ENCODE measurements at regions not wholly inside any gene's neighbourhood (a gene's known extent, or its start where the extent isn't known, plus 50 kb on each side); places are given as distances from the start of the nearest gene placed in this dataset.

DNA sequence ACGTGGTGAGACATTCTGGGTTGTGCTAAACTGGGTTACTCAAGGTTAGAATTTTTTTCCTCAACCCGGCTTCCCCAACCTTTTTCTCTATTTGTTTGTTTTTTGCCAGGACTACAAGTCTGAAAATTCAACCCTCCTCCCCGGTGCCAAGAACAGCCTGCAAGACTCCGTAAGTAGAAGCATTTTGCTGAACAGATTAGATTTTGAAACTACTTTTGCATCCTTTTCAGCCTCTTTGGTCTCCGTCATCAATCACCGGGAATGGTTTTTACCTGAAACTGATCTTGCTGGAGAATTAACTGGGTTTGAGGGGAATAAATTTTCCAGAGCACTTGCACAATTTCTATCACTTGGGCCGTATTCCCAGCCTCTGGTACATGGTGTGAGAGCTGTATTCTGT is 501.2 kb upstream of the EEF2KMT start:
- H3K27ac ChIP-seq (ENCODE audit: extremely low read depth, low read depth, low read length): no peak overlapping the region
- H3K36me3 ChIP-seq (ENCODE audit: control insufficient read depth in 2 of 2, insufficient read depth in 1 of 2, low read length in 2 of 2): no peaks in the 10 kb centered on the region
- no peaks in the 10 kb centered on the region for H3K4me1 ChIP-seq (ENCODE audit: control insufficient read depth, insufficient read depth, low read length)
- POLR2A ChIA-PET: no interaction called here
- CTCF ChIA-PET: no interaction called here
- TF ChIP-seq, protein P1, sequence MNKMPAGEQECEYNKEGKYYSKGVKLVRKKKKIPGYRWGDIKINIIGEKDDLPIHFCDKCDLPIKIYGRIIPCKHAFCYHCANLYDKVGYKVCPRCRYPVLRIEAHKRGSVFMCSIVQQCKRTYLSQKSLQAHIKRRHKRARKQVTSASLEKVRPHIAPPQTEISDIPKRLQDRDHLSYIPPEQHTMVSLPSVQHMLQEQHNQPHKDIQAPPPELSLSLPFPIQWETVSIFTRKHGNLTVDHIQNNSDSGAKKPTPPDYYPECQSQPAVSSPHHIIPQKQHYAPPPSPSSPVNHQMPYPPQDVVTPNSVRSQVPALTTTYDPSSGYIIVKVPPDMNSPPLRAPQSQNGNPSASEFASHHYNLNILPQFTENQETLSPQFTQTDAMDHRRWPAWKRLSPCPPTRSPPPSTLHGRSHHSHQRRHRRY (tag by site-specific recombination; IDR thresholded peaks at IDR 0.05): no peak
- TF ChIP-seq, protein P2, sequence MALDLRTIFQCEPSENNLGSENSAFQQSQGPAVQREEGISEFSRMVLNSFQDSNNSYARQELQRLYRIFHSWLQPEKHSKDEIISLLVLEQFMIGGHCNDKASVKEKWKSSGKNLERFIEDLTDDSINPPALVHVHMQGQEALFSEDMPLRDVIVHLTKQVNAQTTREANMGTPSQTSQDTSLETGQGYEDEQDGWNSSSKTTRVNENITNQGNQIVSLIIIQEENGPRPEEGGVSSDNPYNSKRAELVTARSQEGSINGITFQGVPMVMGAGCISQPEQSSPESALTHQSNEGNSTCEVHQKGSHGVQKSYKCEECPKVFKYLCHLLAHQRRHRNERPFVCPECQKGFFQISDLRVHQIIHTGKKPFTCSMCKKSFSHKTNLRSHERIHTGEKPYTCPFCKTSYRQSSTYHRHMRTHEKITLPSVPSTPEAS (tag by site-specific recombination; IDR thresholded peaks at IDR 0.05): no peak
- TF ChIP-seq, protein P3, sequence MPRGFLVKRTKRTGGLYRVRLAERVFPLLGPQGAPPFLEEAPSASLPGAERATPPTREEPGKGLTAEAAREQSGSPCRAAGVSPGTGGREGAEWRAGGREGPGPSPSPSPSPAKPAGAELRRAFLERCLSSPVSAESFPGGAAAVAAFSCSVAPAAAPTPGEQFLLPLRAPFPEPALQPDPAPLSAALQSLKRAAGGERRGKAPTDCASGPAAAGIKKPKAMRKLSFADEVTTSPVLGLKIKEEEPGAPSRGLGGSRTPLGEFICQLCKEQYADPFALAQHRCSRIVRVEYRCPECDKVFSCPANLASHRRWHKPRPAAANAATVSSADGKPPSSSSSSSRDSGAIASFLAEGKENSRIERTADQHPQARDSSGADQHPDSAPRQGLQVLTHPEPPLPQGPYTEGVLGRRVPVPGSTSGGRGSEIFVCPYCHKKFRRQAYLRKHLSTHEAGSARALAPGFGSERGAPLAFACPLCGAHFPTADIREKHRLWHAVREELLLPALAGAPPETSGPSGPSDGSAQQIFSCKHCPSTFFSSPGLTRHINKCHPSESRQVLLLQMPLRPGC (tag by site-specific recombination; IDR thresholded peaks at IDR 0.05): no peak
- TF ChIP-seq SP7 (tag by site-specific recombination; IDR thresholded peaks at IDR 0.05): no peak
- no peak for TF ChIP-seq ZNF394 (tag by site-specific recombination; IDR thresholded peaks at IDR 0.05; ENCODE audit: borderline replicate concordance)
- no peak for TF ChIP-seq ZNF514 (tag by site-specific recombination; IDR thresholded peaks at IDR 0.05)
- TF ChIP-seq MYNN (tag by site-specific recombination; IDR thresholded peaks at IDR 0.05; ENCODE audit: borderline replicate concordance): no peak
- no peak for TF ChIP-seq ZBTB48 (tag by site-specific recombination; IDR thresholded peaks at IDR 0.05)
- TF ChIP-seq, protein P4, sequence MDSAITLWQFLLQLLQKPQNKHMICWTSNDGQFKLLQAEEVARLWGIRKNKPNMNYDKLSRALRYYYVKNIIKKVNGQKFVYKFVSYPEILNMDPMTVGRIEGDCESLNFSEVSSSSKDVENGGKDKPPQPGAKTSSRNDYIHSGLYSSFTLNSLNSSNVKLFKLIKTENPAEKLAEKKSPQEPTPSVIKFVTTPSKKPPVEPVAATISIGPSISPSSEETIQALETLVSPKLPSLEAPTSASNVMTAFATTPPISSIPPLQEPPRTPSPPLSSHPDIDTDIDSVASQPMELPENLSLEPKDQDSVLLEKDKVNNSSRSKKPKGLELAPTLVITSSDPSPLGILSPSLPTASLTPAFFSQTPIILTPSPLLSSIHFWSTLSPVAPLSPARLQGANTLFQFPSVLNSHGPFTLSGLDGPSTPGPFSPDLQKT (IDR thresholded peaks at IDR 0.05; ENCODE audit: borderline replicate concordance, low read depth, low read length): no peak
- TF ChIP-seq ZFP3 (tag by site-specific recombination; IDR thresholded peaks at IDR 0.05; ENCODE audit: low read depth): no peak
- TF ChIP-seq, protein P5, sequence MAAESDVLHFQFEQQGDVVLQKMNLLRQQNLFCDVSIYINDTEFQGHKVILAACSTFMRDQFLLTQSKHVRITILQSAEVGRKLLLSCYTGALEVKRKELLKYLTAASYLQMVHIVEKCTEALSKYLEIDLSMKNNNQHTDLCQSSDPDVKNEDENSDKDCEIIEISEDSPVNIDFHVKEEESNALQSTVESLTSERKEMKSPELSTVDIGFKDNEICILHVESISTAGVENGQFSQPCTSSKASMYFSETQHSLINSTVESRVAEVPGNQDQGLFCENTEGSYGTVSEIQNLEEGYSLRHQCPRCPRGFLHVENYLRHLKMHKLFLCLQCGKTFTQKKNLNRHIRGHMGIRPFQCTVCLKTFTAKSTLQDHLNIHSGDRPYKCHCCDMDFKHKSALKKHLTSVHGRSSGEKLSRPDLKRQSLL (tag by site-specific recombination; IDR thresholded peaks at IDR 0.05): no peak
- TF ChIP-seq ZNF311 (tag by site-specific recombination; IDR thresholded peaks at IDR 0.05; ENCODE audit: borderline replicate concordance): no peak
- no peak for TF ChIP-seq ZNF596 (tag by site-specific recombination; IDR thresholded peaks at IDR 0.05)
- H3K9me3 ChIP-seq (ENCODE audit: control insufficient read depth, insufficient read depth, low read depth, low read length): no peaks in the 10 kb centered on the region
- no peak overlapping the region for H3K4me3 ChIP-seq (ENCODE audit: low read depth, low read length)

DNA sequence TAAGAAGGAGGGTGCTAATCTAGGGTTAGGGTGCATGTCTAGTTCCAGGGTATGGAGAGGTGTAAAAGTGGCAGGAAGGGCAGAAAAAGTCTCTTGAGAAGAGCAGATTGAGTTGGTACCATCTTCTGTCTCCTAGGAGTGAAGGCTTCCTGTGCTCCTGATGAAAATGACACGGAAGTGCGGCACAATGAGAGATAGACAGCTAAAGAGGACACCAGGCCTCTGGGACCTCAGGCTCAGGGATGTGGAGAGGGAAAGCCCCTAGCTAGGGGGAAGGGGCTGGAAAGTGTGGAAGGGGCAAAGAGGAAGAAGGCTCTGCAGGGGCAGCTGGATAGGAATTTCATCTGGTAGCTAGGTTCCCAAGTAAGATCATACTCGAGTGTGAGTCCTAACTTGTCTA is 498.3 kb upstream of the EEF2KMT start:
- Histone ChIP-seq H3K9me3 (ENCODE audit: control insufficient read depth, insufficient read depth, low read depth, low read length) (no peaks in the 10 kb centered on the region), H3K4me3 (ENCODE audit: low read depth, low read length) (no peak overlapping the region), H3K27ac (ENCODE audit: extremely low read depth, low read depth, low read length) (no peak overlapping the region), H3K36me3 (ENCODE audit: control insufficient read depth in 2 of 2, insufficient read depth in 1 of 2, low read length in 2 of 2) (no peaks in the 10 kb centered on the region), H3K4me1 (ENCODE audit: control insufficient read depth, insufficient read depth, low read length) (no peaks in the 10 kb centered on the region)
- ChIA-PET CTCF (no interaction called here), POLR2A (no interaction called here)
- no peak for TF ChIP-seq ZNF791 (tag by site-specific recombination; IDR thresholded peaks at IDR 0.05)
- no peak for TF ChIP-seq ZNF521 (tag by site-specific recombination; IDR thresholded peaks at IDR 0.05)
- TF ChIP-seq, protein P6, sequence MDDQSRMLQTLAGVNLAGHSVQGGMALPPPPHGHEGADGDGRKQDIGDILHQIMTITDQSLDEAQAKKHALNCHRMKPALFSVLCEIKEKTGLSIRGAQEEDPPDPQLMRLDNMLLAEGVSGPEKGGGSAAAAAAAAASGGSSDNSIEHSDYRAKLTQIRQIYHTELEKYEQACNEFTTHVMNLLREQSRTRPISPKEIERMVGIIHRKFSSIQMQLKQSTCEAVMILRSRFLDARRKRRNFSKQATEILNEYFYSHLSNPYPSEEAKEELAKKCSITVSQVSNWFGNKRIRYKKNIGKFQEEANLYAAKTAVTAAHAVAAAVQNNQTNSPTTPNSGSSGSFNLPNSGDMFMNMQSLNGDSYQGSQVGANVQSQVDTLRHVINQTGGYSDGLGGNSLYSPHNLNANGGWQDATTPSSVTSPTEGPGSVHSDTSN (CRISPR knock-in tag; IDR thresholded peaks at IDR 0.05): no peak

Measured in HEK293 (cell line).